ENCODE measurements at regions not wholly inside any gene's neighbourhood (a gene's known extent, or its start where the extent isn't known, plus 50 kb on each side); places are given as distances from the start of the nearest gene placed in this dataset.

DNA sequence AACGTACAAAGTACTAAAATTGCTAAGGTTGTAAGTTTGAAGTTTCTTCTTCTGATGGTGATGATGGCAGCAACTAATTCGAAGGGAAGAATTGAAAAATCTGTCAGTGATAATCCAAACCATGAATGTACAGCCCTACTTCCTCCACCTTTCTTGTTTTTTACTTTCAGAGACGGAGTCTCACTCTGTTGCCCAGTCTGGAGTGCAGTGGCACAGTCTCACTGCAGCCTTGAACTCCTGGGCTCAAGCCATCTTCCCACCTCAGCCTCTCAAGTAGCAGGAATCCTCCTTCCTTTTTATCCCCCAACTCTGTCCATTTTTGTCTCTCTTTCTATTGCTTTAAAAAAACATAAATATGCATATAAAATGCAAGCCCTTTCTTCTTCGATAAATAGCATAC lies 112.3 kb upstream of the SOX21 start:
- TF ChIP-seq, protein P1, sequence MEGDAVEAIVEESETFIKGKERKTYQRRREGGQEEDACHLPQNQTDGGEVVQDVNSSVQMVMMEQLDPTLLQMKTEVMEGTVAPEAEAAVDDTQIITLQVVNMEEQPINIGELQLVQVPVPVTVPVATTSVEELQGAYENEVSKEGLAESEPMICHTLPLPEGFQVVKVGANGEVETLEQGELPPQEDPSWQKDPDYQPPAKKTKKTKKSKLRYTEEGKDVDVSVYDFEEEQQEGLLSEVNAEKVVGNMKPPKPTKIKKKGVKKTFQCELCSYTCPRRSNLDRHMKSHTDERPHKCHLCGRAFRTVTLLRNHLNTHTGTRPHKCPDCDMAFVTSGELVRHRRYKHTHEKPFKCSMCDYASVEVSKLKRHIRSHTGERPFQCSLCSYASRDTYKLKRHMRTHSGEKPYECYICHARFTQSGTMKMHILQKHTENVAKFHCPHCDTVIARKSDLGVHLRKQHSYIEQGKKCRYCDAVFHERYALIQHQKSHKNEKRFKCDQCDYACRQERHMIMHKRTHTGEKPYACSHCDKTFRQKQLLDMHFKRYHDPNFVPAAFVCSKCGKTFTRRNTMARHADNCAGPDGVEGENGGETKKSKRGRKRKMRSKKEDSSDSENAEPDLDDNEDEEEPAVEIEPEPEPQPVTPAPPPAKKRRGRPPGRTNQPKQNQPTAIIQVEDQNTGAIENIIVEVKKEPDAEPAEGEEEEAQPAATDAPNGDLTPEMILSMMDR (IDR thresholded peaks at IDR 0.05), result no peak
- no peak for TF ChIP-seq POLR2AphosphoS5 (IDR thresholded peaks at IDR 0.05; ENCODE audit: low read depth, low read length)
- TF ChIP-seq, protein P2, sequence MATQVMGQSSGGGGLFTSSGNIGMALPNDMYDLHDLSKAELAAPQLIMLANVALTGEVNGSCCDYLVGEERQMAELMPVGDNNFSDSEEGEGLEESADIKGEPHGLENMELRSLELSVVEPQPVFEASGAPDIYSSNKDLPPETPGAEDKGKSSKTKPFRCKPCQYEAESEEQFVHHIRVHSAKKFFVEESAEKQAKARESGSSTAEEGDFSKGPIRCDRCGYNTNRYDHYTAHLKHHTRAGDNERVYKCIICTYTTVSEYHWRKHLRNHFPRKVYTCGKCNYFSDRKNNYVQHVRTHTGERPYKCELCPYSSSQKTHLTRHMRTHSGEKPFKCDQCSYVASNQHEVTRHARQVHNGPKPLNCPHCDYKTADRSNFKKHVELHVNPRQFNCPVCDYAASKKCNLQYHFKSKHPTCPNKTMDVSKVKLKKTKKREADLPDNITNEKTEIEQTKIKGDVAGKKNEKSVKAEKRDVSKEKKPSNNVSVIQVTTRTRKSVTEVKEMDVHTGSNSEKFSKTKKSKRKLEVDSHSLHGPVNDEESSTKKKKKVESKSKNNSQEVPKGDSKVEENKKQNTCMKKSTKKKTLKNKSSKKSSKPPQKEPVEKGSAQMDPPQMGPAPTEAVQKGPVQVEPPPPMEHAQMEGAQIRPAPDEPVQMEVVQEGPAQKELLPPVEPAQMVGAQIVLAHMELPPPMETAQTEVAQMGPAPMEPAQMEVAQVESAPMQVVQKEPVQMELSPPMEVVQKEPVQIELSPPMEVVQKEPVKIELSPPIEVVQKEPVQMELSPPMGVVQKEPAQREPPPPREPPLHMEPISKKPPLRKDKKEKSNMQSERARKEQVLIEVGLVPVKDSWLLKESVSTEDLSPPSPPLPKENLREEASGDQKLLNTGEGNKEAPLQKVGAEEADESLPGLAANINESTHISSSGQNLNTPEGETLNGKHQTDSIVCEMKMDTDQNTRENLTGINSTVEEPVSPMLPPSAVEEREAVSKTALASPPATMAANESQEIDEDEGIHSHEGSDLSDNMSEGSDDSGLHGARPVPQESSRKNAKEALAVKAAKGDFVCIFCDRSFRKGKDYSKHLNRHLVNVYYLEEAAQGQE (IDR thresholded peaks at IDR 0.05; ENCODE audit: insufficient read depth in 1 of 2, low read depth in 2 of 2, low read length in 1 of 2), result no peak

All from Panc1 (cell line).